ENCODE measurements at regions not wholly inside any gene's neighbourhood (a gene's known extent, or its start where the extent isn't known, plus 50 kb on each side); places are given as distances from the start of the nearest gene placed in this dataset.

GRCh38 chr19:30116530-30116929, 174.5 kb downstream of the URI1 start:
- DNase-seq (no peak), ATAC-seq (no peak)
- intact Hi-C loops (cut with micrococcal nuclease), result no loop called here
- Histone ChIP-seq H3K9me3 (ENCODE audit: control insufficient read depth, insufficient read depth, low read length) (no peaks in the 10 kb centered on the region), H3K36me3 (ENCODE audit: control insufficient read depth, insufficient read depth, low read length) (no peaks in the 10 kb centered on the region), H3K4me1 (ENCODE audit: control insufficient read depth, insufficient read depth, low read length) (no peaks in the 10 kb centered on the region), H3K27me3 (ENCODE audit: control insufficient read depth, insufficient read depth, low read length) (no peaks in the 10 kb centered on the region), H3K4me3 (ENCODE audit: low read length) (no peak overlapping the region), H3K27ac (ENCODE audit: low read length) (no peak overlapping the region)
- Mint-ChIP-seq H3K4me1 (no peaks in the 10 kb centered on the region), H3K36me3 (no peaks in the 10 kb centered on the region), H3K4me3 (no peak overlapping the region), H3K27ac (no peak overlapping the region), H3K27me3 (ENCODE audit: low read depth in 2 of 2) (peaks cover 0 to 7% of the 10 kb centered on the region in 2 donors), H3K9me3 (no peaks in the 10 kb centered on the region)
- TF ChIP-seq CTCF (IDR thresholded peaks at IDR 0.05), result no peak

GRCh38 chr19:30116984-30117555, 175.0 kb downstream of the URI1 start:
- Mint-ChIP-seq H3K4me1 (no peaks in the 10 kb centered on the region), H3K9me3 (no peaks in the 10 kb centered on the region), H3K27ac (no peak overlapping the region), H3K4me3 (no peak overlapping the region), H3K36me3 (no peaks in the 10 kb centered on the region), H3K27me3 (ENCODE audit: low read depth in 2 of 2) (peaks cover 0 to 7% of the 10 kb centered on the region in 2 donors)
- Histone ChIP-seq H3K4me1 (ENCODE audit: control insufficient read depth, insufficient read depth, low read length) (no peaks in the 10 kb centered on the region), H3K27me3 (ENCODE audit: control insufficient read depth, insufficient read depth, low read length) (no peaks in the 10 kb centered on the region), H3K4me3 (ENCODE audit: low read length) (no peak overlapping the region), H3K27ac (ENCODE audit: low read length) (no peak overlapping the region), H3K36me3 (ENCODE audit: control insufficient read depth, insufficient read depth, low read length) (no peaks in the 10 kb centered on the region), H3K9me3 (ENCODE audit: control insufficient read depth, insufficient read depth, low read length) (no peaks in the 10 kb centered on the region)
- DNase-seq (no peak), ATAC-seq (no peak)
- intact Hi-C loops (cut with micrococcal nuclease), result no loop called here
- TF ChIP-seq CTCF (IDR thresholded peaks at IDR 0.05), result no peak
- 85% methylated on average over 16 of the region's 16 CpGs for WGBS (ENCODE audit: insufficient coverage)

- no peak for ATAC-seq
These were observed 175.7 kb downstream of the URI1 start for GRCh38 chr19:30117636-30118145.

More at GRCh38 chr19:30117636-30118145, 175.7 kb downstream of the URI1 start:
- no peaks in the 10 kb centered on the region for H3K4me1 ChIP-seq (ENCODE audit: control insufficient read depth, insufficient read depth, low read length)
- H3K27ac ChIP-seq (ENCODE audit: low read length), result no peak overlapping the region
- no peaks in the 10 kb centered on the region for H3K9me3 ChIP-seq (ENCODE audit: control insufficient read depth, insufficient read depth, low read length)
- H3K4me3 ChIP-seq (ENCODE audit: low read length), result no peak overlapping the region
- H3K36me3 ChIP-seq (ENCODE audit: control insufficient read depth, insufficient read depth, low read length), result no peaks in the 10 kb centered on the region
- intact Hi-C loops (cut with micrococcal nuclease), result no loop called here
- H3K27me3 Mint-ChIP-seq (ENCODE audit: low read depth in 2 of 2), result peaks cover 0 to 7% of the 10 kb centered on the region in 2 donors
- H3K27ac Mint-ChIP-seq, result no peak overlapping the region
- H3K4me1 Mint-ChIP-seq, result no peaks in the 10 kb centered on the region
- no peaks in the 10 kb centered on the region for H3K36me3 Mint-ChIP-seq
- WGBS (ENCODE audit: insufficient coverage), result 84% methylated on average over 12 of the region's 12 CpGs
- no peak overlapping the region for H3K4me3 Mint-ChIP-seq
- no peak for DNase-seq
- no peaks in the 10 kb centered on the region for H3K27me3 ChIP-seq (ENCODE audit: control insufficient read depth, insufficient read depth, low read length)
- no peak for TF ChIP-seq CTCF (IDR thresholded peaks at IDR 0.05)
- H3K9me3 Mint-ChIP-seq, result no peaks in the 10 kb centered on the region
